ENCODE measurements at regions not wholly inside any gene's neighbourhood (a gene's known extent, or its start where the extent isn't known, plus 50 kb on each side); places are given as distances from the start of the nearest gene placed in this dataset.

GRCh38 chr12:92064422-92064821 is 81.2 kb downstream of the BTG1 start:
- no peaks in the 10 kb centered on the region for H3K9me3 Mint-ChIP-seq (ENCODE audit: unreplicated experiment)
- CTCF ChIA-PET: interaction anchor here (0.6 to 1.0 kb wide), 3 partner anchors 10 to 518 kb away, joined by 3 to 7 read pairs (median 5); no protein-coding TSS in a partner anchor

GRCh38 chr12:92063641-92064040 is 82.0 kb downstream of the BTG1 start:
- ChIA-PET CTCF (interaction anchor here (0.6 to 1.0 kb wide), 3 partner anchors 28 to 768 kb away, joined by 3 to 5 read pairs (median 3); no protein-coding TSS in a partner anchor), POLR2A (interaction anchor here (0.5 to 1.1 kb wide), 3 partner anchors 29 to 460 kb away, joined by 3 to 4 read pairs (median 4); no protein-coding TSS in a partner anchor)
- no peak for TF ChIP-seq CTCF (IDR thresholded peaks at IDR 0.05; ENCODE audit: unreplicated experiment)
- no peaks in the 10 kb centered on the region for H3K9me3 Mint-ChIP-seq (ENCODE audit: unreplicated experiment)
- H3K36me3 Mint-ChIP-seq (ENCODE audit: insufficient read depth, unreplicated experiment): peaks cover 6% of the 10 kb centered on the region
- H3K4me3 Mint-ChIP-seq (ENCODE audit: unreplicated experiment): no peak overlapping the region
- no peaks in the 10 kb centered on the region for H3K27me3 Mint-ChIP-seq (ENCODE audit: insufficient read depth, unreplicated experiment)
- H3K27ac Mint-ChIP-seq (ENCODE audit: low read depth, unreplicated experiment): no peak overlapping the region
- BruUV-seq (replicated peaks): no TSS peak
- intact Hi-C loops (cut with micrococcal nuclease): no loop called here
- peaks cover 5% of the 10 kb centered on the region for H3K4me1 Mint-ChIP-seq (ENCODE audit: insufficient read depth, unreplicated experiment)
- DNase-seq (ENCODE audit: unreplicated experiment): no peak

More at GRCh38 chr12:92064422-92064821, 81.2 kb downstream of the BTG1 start:
- H3K27me3 Mint-ChIP-seq (ENCODE audit: insufficient read depth, unreplicated experiment): no peaks in the 10 kb centered on the region
- H3K36me3 Mint-ChIP-seq (ENCODE audit: insufficient read depth, unreplicated experiment): peaks cover 5% of the 10 kb centered on the region
- POLR2A ChIA-PET: interaction anchor here (0.9 to 1.1 kb wide), 2 partner anchors 30 to 36 kb away, joined by 3 to 4 read pairs; no protein-coding TSS in a partner anchor
- no TSS peak for BruUV-seq (replicated peaks)
- no peak overlapping the region for H3K4me3 Mint-ChIP-seq (ENCODE audit: unreplicated experiment)
- H3K27ac Mint-ChIP-seq (ENCODE audit: low read depth, unreplicated experiment): no peak overlapping the region
- DNase-seq (ENCODE audit: unreplicated experiment): no peak
- intact Hi-C loops (cut with micrococcal nuclease): no loop called here
- no peak for TF ChIP-seq CTCF (IDR thresholded peaks at IDR 0.05; ENCODE audit: unreplicated experiment)
- H3K4me1 Mint-ChIP-seq (ENCODE audit: insufficient read depth, unreplicated experiment): peaks cover 9% of the 10 kb centered on the region

- H3K27me3 Mint-ChIP-seq (ENCODE audit: insufficient read depth, unreplicated experiment): no peaks in the 10 kb centered on the region
- intact Hi-C loops (cut with micrococcal nuclease): no loop called here
Observed at GRCh38 chr12:92062539-92063493, 82.8 kb downstream of the BTG1 start.

More at GRCh38 chr12:92062539-92063493, 82.8 kb downstream of the BTG1 start:
- ChIA-PET POLR2A (interaction anchor here (0.5 to 1.1 kb wide), 3 partner anchors 273 to 548 kb away, joined by 3 to 4 read pairs (median 3); no protein-coding TSS in a partner anchor), CTCF (interaction anchor here (0.6 to 0.7 kb wide), 2 partner anchors 509 to 767 kb away, joined by 3 read pairs; no protein-coding TSS in a partner anchor)
- DNase-seq (ENCODE audit: unreplicated experiment): no peak
- H3K4me1 Mint-ChIP-seq (ENCODE audit: insufficient read depth, unreplicated experiment): no peaks in the 10 kb centered on the region
- H3K27ac Mint-ChIP-seq (ENCODE audit: low read depth, unreplicated experiment): peak overlapping the region; percentile 25
- H3K4me3 Mint-ChIP-seq (ENCODE audit: unreplicated experiment): no peak overlapping the region
- H3K36me3 Mint-ChIP-seq (ENCODE audit: insufficient read depth, unreplicated experiment): peaks cover 6% of the 10 kb centered on the region
- no peaks in the 10 kb centered on the region for H3K9me3 Mint-ChIP-seq (ENCODE audit: unreplicated experiment)
- no TSS peak for BruUV-seq (replicated peaks)
- TF ChIP-seq CTCF (IDR thresholded peaks at IDR 0.05; ENCODE audit: unreplicated experiment): no peak

Measured in MCF 10A (cell line).